MM.1S (cell line): ENCODE measurements at regions not wholly inside any gene's neighbourhood (a gene's known extent, or its start where the extent isn't known, plus 50 kb on each side); places are given as distances from the start of the nearest gene placed in this dataset.

Source experiments
- EZH2 ChIP-seq: fragments of 300-600 bp; sonication (generic); optimal IDR thresholded peaks from 2 replicates; pipeline ENCODE3; 2017; ENCODE audit warnings: low read depth, mild to moderate bottlenecking, antibody characterized with exemption, low read length, mixed read lengths
- TF ChIP-seq, protein P1 (sequence below): fragments of 300-600 bp; sonication (generic); IDR thresholded peaks from 2 replicates; pipeline ENCODE4 v1.5.1; 2016; ENCODE audit warnings: antibody characterized with exemption, low read length, mixed read lengths

DNA sequence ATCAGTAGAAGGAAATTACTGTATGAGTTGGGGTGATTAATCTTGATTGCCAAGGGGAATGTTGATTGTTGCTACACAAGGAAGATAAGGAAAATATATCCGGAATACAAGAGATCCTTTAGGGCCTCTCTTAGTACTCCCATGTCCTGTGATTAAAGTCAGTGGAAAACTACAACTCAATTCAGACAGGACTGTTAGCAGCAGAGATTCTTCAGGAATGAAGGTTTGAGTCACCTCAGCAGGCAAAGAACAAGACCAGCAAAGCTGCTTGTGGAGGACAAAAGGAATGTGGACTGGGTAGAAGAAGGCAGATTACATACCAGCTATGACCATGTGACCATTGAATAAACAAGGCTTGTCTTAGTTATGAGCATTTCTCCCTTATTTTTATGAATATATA is 478.2 kb downstream of the BUD13 start:
- TF ChIP-seq EZH2: no peak
- TF ChIP-seq, protein P1, sequence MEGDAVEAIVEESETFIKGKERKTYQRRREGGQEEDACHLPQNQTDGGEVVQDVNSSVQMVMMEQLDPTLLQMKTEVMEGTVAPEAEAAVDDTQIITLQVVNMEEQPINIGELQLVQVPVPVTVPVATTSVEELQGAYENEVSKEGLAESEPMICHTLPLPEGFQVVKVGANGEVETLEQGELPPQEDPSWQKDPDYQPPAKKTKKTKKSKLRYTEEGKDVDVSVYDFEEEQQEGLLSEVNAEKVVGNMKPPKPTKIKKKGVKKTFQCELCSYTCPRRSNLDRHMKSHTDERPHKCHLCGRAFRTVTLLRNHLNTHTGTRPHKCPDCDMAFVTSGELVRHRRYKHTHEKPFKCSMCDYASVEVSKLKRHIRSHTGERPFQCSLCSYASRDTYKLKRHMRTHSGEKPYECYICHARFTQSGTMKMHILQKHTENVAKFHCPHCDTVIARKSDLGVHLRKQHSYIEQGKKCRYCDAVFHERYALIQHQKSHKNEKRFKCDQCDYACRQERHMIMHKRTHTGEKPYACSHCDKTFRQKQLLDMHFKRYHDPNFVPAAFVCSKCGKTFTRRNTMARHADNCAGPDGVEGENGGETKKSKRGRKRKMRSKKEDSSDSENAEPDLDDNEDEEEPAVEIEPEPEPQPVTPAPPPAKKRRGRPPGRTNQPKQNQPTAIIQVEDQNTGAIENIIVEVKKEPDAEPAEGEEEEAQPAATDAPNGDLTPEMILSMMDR: no peak
